HepG2 (cell line): ENCODE measurements at regions not wholly inside any gene's neighbourhood (a gene's known extent, or its start where the extent isn't known, plus 50 kb on each side); places are given as distances from the start of the nearest gene placed in this dataset.

Experiments
- DNMT3B ChIP-seq: conservative IDR thresholded peaks from 2 replicates; pipeline ENCODE4 v1.6.1; 2016; ENCODE audit warnings: missing biosample characterization, control low read depth
- GATAD1 ChIP-seq: IDR thresholded peaks from 2 replicates; pipeline ENCODE4 v1.6.1; 2016; ENCODE audit warnings: missing genetic modification reagents, missing compliant biosample characterization
- KLF16 ChIP-seq, 2 experiments: sonication (generic) in 1 of 2; formaldehyde crosslinking in 1 of 2; IDR thresholded peaks; 2 replicates each; pipeline versions ENCODE4 v1.6.1 to v1.8.0; 2016 to 2023; ENCODE audit warnings: missing genetic modification reagents in 2 of 2, missing compliant biosample characterization in 1 of 2
- RBFOX2 ChIP-seq: fragments of 200-400 bp; formaldehyde crosslinking; IDR thresholded peaks from 2 replicates; pipeline ENCODE4 v1.6.1; 2017; ENCODE audit warnings: low read depth, mild to moderate bottlenecking, low read length
- RFXANK ChIP-seq: IDR thresholded peaks from 2 replicates; pipeline ENCODE4 v1.6.1; 2016
- SALL1 ChIP-seq: sonication (generic); formaldehyde crosslinking; IDR thresholded peaks from 2 replicates; pipeline ENCODE4 v1.8.0; 2022; ENCODE audit warnings: mild to moderate bottlenecking, missing genetic modification reagents
- ZBED4 ChIP-seq: sonication (generic); formaldehyde crosslinking; IDR thresholded peaks from 2 replicates; pipeline ENCODE4 v1.4.0; 2020; ENCODE audit warnings: missing genetic modification reagents, borderline replicate concordance
- ZBTB44 ChIP-seq: sonication (generic); formaldehyde crosslinking; IDR thresholded peaks from 2 replicates; pipeline ENCODE4 v1.4.0; 2020; ENCODE audit warnings: missing genetic modification reagents
- ZNF318 ChIP-seq: sonication (generic); formaldehyde crosslinking; IDR thresholded peaks from 2 replicates; pipeline ENCODE4 v1.4.0; 2020; ENCODE audit warnings: mild to moderate bottlenecking, missing genetic modification reagents
- ZNF343 ChIP-seq: sonication (generic); formaldehyde crosslinking; IDR thresholded peaks from 2 replicates; pipeline ENCODE4 v1.4.0; 2020; ENCODE audit warnings: mild to moderate bottlenecking, missing genetic modification reagents
- ZNF772 ChIP-seq: sonication (generic); formaldehyde crosslinking; IDR thresholded peaks from 2 replicates; pipeline ENCODE4 v1.5.0; 2020; ENCODE audit warnings: mild to moderate bottlenecking, missing genetic modification reagents

- no peak for TF ChIP-seq ZNF318 (CRISPR knock-in tag)
- TF ChIP-seq ZNF772 = peak; percentile 46; the same call in 1 of the 2 replicates
- TF ChIP-seq RFXANK (CRISPR knock-in tag) = no peak; the same call in 1 of the 2 replicates
- TF ChIP-seq ZBED4 (CRISPR knock-in tag) = no peak
- TF ChIP-seq RBFOX2 = peak; percentile 95
- 0 out of 2 replicates have a peak, but pooled peaks have one; percentile 31 for TF ChIP-seq ZNF343 (CRISPR knock-in tag)
- TF ChIP-seq GATAD1 (CRISPR knock-in tag) = peak; percentile 85
- TF ChIP-seq KLF16 (CRISPR knock-in tag; IDR thresholded peaks at IDR 0.05) = peak in 1 of 2 experiments; percentile 87; a peak in 2 of 4 replicates
- peak; percentile 72; the same call in 1 of the 2 replicates for TF ChIP-seq ZBTB44
- no peak for TF ChIP-seq DNMT3B
- TF ChIP-seq SALL1 (CRISPR knock-in tag) = peak; percentile 70
These were observed 106.6 kb upstream of the HNRNPU start (continued) for GRCh38 chr1:244970744-244971551.
